ENCODE measurements at regions not wholly inside any gene's neighbourhood (a gene's known extent, or its start where the extent isn't known, plus 50 kb on each side); places are given as distances from the start of the nearest gene placed in this dataset.

GRCh38 chr13:75038393-75039113 lies 443.4 kb downstream of the TBC1D4 start:
- no peak for DNase-seq

GRCh38 chr13:75025956-75026355 lies 456.0 kb downstream of the TBC1D4 start:
- DNase-seq, result no peak

- no peak for DNase-seq
Measured at GRCh38 chr13:75024602-75025001, 457.4 kb downstream of the TBC1D4 start.

- no peak for DNase-seq
Measured at GRCh38 chr13:75023609-75024008, 458.4 kb downstream of the TBC1D4 start.

- DNase-seq, result no peak
Measured at GRCh38 chr13:75021151-75021550, 460.8 kb downstream of the TBC1D4 start.

GRCh38 chr13:75016225-75016624 lies 465.7 kb downstream of the TBC1D4 start:
- no peak for DNase-seq

- DNase-seq, result no peak
Measured at GRCh38 chr13:75013818-75014217, 468.2 kb downstream of the TBC1D4 start.

- no peak for DNase-seq
Measured at GRCh38 chr13:75010941-75011340, 471.0 kb downstream of the TBC1D4 start.

- no peak for DNase-seq
Measured at GRCh38 chr13:75008926-75009325, 473.0 kb downstream of the TBC1D4 start.

GRCh38 chr13:74990992-74991391 lies 491.0 kb downstream of the TBC1D4 start:
- no peak for DNase-seq

GRCh38 chr13:74987124-74987690 lies 494.8 kb downstream of the TBC1D4 start:
- no peak for DNase-seq

- DNase-seq, result no peak
Measured at GRCh38 chr13:74986609-74987008, 495.4 kb downstream of the TBC1D4 start.

GRCh38 chr13:74979703-74980102 lies 502.3 kb downstream of the TBC1D4 start:
- no peak for DNase-seq

- DNase-seq, result no peak
Measured at GRCh38 chr13:74978591-74978990, 503.4 kb downstream of the TBC1D4 start.

- DNase-seq, result no peak
Measured at GRCh38 chr13:74977498-74977897, 504.5 kb downstream of the TBC1D4 start.

GRCh38 chr13:74975111-74975510 lies 506.9 kb downstream of the TBC1D4 start:
- no peak for DNase-seq

GRCh38 chr13:74973935-74974879 lies 507.8 kb downstream of the TBC1D4 start:
- DNase-seq, result no peak

GRCh38 chr13:74969419-74969818 lies 512.5 kb downstream of the TBC1D4 start:
- DNase-seq, result no peak

- no peak for DNase-seq
Measured at GRCh38 chr13:74966814-74967424, 515.0 kb downstream of the TBC1D4 start.

- DNase-seq, result no peak
Measured at GRCh38 chr13:74966275-74966674, 515.7 kb downstream of the TBC1D4 start.

GRCh38 chr13:74945637-74946036 lies 536.3 kb downstream of the TBC1D4 start:
- no peak for DNase-seq

GRCh38 chr13:74931698-74932433 lies 550.1 kb downstream of the TBC1D4 start:
- no peak for DNase-seq
